ENCODE measurements at regions not wholly inside any gene's neighbourhood (a gene's known extent, or its start where the extent isn't known, plus 50 kb on each side); places are given as distances from the start of the nearest gene placed in this dataset.

- TF ChIP-seq EZH2 (IDR thresholded peaks at IDR 0.05) (no peak), POLR2AphosphoS5 (IDR thresholded peaks at IDR 0.05; ENCODE audit: borderline replicate concordance, low read depth, low read length) (no peak)
These were observed 179.0 kb upstream of the ADO start for GRCh38 chr10:62625484-62625883.
